HEK293 (cell line): ENCODE measurements at regions not wholly inside any gene's neighbourhood (a gene's known extent, or its start where the extent isn't known, plus 50 kb on each side); places are given as distances from the start of the nearest gene placed in this dataset.

ENCODE experiments used
- CTCF ChIA-PET: fragments of 350-600 bp; formaldehyde crosslinking; extraction: SDS; loops from one replicate; lab custom pipeline; 2021; ENCODE audit warnings: antibody characterized with exemption; lab: Yijun Ruan, JAX
- POLR2A ChIA-PET: fragments of 300-600 bp; formaldehyde crosslinking; extraction: SDS; loops from one replicate; lab custom pipeline; 2020; ENCODE audit warnings: antibody characterized with exemption, inconsistent platforms; lab: Yijun Ruan, JAX
- H3K27ac ChIP-seq: fragments of 200-500 bp; sonication (Bioruptor generic); 2 replicates; pipeline ENCODE4 v1.5.1; 2014; ENCODE audit warnings: low read depth, low read length, control low read depth, inconsistent platforms; ENCODE audit errors: extremely low read depth
- H3K36me3 ChIP-seq, 2 experiments: fragments of 200-500 bp in 1 of 2; sonication (Bioruptor generic) in 1 of 2; 1 replicate in 1 of 2; 2 replicates in 1 of 2; pipeline ENCODE4 v1.5.1; 2014 to 2017; ENCODE audit warnings: inconsistent platforms in 2 of 2, low read length in 2 of 2; ENCODE audit not compliant: control insufficient read depth in 2 of 2, insufficient read depth in 1 of 2
- H3K4me1 ChIP-seq: fragments of 200-500 bp; sonication (Bioruptor generic); 2 replicates; pipeline ENCODE4 v1.5.1; 2014; ENCODE audit warnings: mild to moderate bottlenecking, low read length, inconsistent platforms; ENCODE audit not compliant: control insufficient read depth, insufficient read depth
- H3K4me3 ChIP-seq: 2 replicates; pipeline ENCODE4 v1.5.1; 2011; ENCODE audit warnings: low read depth, mild to moderate bottlenecking, control low read depth, low read length, moderate library complexity
- H3K9me3 ChIP-seq: fragments of 200-500 bp; sonication (Bioruptor generic); 2 replicates; pipeline ENCODE4 v1.5.1; 2014; ENCODE audit warnings: low read depth, low read length, inconsistent platforms; ENCODE audit not compliant: control insufficient read depth, insufficient read depth
- BCL11B ChIP-seq: fragments of 450-650 bp; formaldehyde crosslinking; IDR thresholded peaks from 2 replicates; pipeline ENCODE4 v1.5.1; 2016; ENCODE audit warnings: low read depth, missing biosample characterization, missing genetic modification characterization
- CTCF ChIP-seq: fragments of 450-650 bp; formaldehyde crosslinking; IDR thresholded peaks from 2 replicates; pipeline ENCODE4 v1.5.1; 2016; ENCODE audit warnings: missing biosample characterization, missing genetic modification characterization
- PRDM4 ChIP-seq: fragments of 450-650 bp; formaldehyde crosslinking; IDR thresholded peaks from 2 replicates; pipeline ENCODE4 v1.5.1; 2017; ENCODE audit warnings: missing biosample characterization, missing genetic modification characterization
- TCF7L2 ChIP-seq: IDR thresholded peaks from 2 replicates; pipeline ENCODE4 v1.6.1; 2011; ENCODE audit warnings: low read depth, mild to moderate bottlenecking, inconsistent platforms, low read length, moderate library complexity, borderline replicate concordance
- ZBTB7A ChIP-seq: fragments of 450-650 bp; formaldehyde crosslinking; IDR thresholded peaks from 2 replicates; pipeline ENCODE4 v1.5.1; 2016; ENCODE audit warnings: low read depth, missing biosample characterization, missing genetic modification characterization
- ZNF140 ChIP-seq: fragments of 450-650 bp; formaldehyde crosslinking; IDR thresholded peaks from 2 replicates; pipeline ENCODE4 v1.5.1; 2016; ENCODE audit warnings: missing biosample characterization, missing genetic modification characterization
- ZNF221 ChIP-seq: fragments of 450-650 bp; formaldehyde crosslinking; IDR thresholded peaks from 2 replicates; pipeline ENCODE4 v1.5.1; 2017; ENCODE audit warnings: missing biosample characterization, missing genetic modification characterization, borderline replicate concordance
- ZNF24 ChIP-seq: fragments of 450-650 bp; formaldehyde crosslinking; IDR thresholded peaks from 2 replicates; pipeline ENCODE4 v1.5.1; 2016; ENCODE audit warnings: missing biosample characterization, missing genetic modification characterization
- ZNF266 ChIP-seq: fragments of 450-650 bp; formaldehyde crosslinking; IDR thresholded peaks from 2 replicates; pipeline ENCODE4 v1.5.1; 2016; ENCODE audit warnings: missing biosample characterization, missing genetic modification characterization, low read depth
- ZNF335 ChIP-seq: fragments of 450-650 bp; formaldehyde crosslinking; conservative IDR thresholded peaks from 2 replicates; pipeline ENCODE4 v1.5.1; 2016; ENCODE audit warnings: missing biosample characterization, missing genetic modification characterization
- ZNF394 ChIP-seq: fragments of 450-650 bp; formaldehyde crosslinking; IDR thresholded peaks from 2 replicates; pipeline ENCODE4 v1.5.1; 2016; ENCODE audit warnings: missing biosample characterization, missing genetic modification characterization, mild to moderate bottlenecking, moderate library complexity, borderline replicate concordance
- ZNF449 ChIP-seq: fragments of 450-650 bp; formaldehyde crosslinking; IDR thresholded peaks from 2 replicates; pipeline ENCODE4 v1.5.1; 2017; ENCODE audit warnings: missing biosample characterization, mild to moderate bottlenecking, missing genetic modification characterization, moderate library complexity
- ZNF473 ChIP-seq: fragments of 450-650 bp; formaldehyde crosslinking; IDR thresholded peaks from 2 replicates; pipeline ENCODE4 v1.5.1; 2017; ENCODE audit warnings: missing biosample characterization, missing genetic modification characterization
- ZNF529 ChIP-seq: fragments of 450-650 bp; formaldehyde crosslinking; IDR thresholded peaks from 2 replicates; pipeline ENCODE4 v1.5.1; 2017; ENCODE audit warnings: missing genetic modification characterization, missing biosample characterization; ENCODE audit not compliant: insufficient replicate concordance
- ZNF670 ChIP-seq: fragments of 450-650 bp; formaldehyde crosslinking; IDR thresholded peaks from 2 replicates; pipeline ENCODE4 v1.5.1; 2016; ENCODE audit warnings: missing biosample characterization, missing genetic modification characterization, low read depth
- ZNF677 ChIP-seq: fragments of 450-650 bp; IDR thresholded peaks from 2 replicates; pipeline ENCODE4 v1.5.0; 2018; ENCODE audit warnings: missing biosample characterization, mild to moderate bottlenecking, missing genetic modification characterization, moderate library complexity
- ZNF792 ChIP-seq: fragments of 450-650 bp; formaldehyde crosslinking; IDR thresholded peaks from 2 replicates; pipeline ENCODE4 v1.5.1; 2016; ENCODE audit warnings: missing biosample characterization, missing genetic modification characterization

- ChIA-PET POLR2A (no interaction called here), CTCF (interaction anchor here (0.9 kb wide), 1 partner anchor 60 kb away, joined by 6 read pairs; no protein-coding TSS in a partner anchor)
- TF ChIP-seq ZNF140 (tag by site-specific recombination) = no peak
- TF ChIP-seq ZNF792 (tag by site-specific recombination) = no peak
- no peak for TF ChIP-seq TCF7L2
- no peak for TF ChIP-seq ZNF335 (tag by site-specific recombination)
- no peak for TF ChIP-seq ZNF266 (tag by site-specific recombination)
- Histone ChIP-seq H3K4me3 (no peak overlapping the region), H3K4me1 (no peaks in the 10 kb centered on the region), H3K9me3 (no peaks in the 10 kb centered on the region), H3K27ac (no peak overlapping the region), H3K36me3 (no peaks in the 10 kb centered on the region)
Observed at GRCh38 chr9:16099732-16100536, 547.1 kb downstream of the CCDC171 start.

GRCh38 chr9:16100537-16101091, 547.8 kb downstream of the CCDC171 start:
- ChIA-PET CTCF (interaction anchor here (0.9 kb wide), 1 partner anchor 61 kb away, joined by 6 read pairs; no protein-coding TSS in a partner anchor), POLR2A (no interaction called here)
- no peaks in the 10 kb centered on the region for H3K36me3 ChIP-seq
- no peaks in the 10 kb centered on the region for H3K4me1 ChIP-seq
- no peaks in the 10 kb centered on the region for H3K9me3 ChIP-seq
- H3K27ac ChIP-seq = no peak overlapping the region
- TF ChIP-seq ZNF24 (no peak), ZBTB7A (tag by site-specific recombination) (no peak), CTCF (tag by site-specific recombination) (no peak), ZNF473 (tag by site-specific recombination) (no peak), ZNF677 (tag by site-specific recombination) (no peak), ZNF221 (tag by site-specific recombination) (no peak), ZNF670 (tag by site-specific recombination) (no peak), PRDM4 (tag by site-specific recombination) (no peak), ZNF394 (no peak), BCL11B (no peak), ZNF529 (tag by site-specific recombination) (no peak), ZNF449 (tag by site-specific recombination) (no peak)
- TF ChIP-seq, all 188 proteins: peak for 0
- H3K4me3 ChIP-seq = no peak overlapping the region
